Psoas muscle (tissue), 7 donors: ENCODE measurements at regions not wholly inside any gene's neighbourhood (a gene's known extent, or its start where the extent isn't known, plus 50 kb on each side); places are given as distances from the start of the nearest gene placed in this dataset.

Experiments
- ATAC-seq, 4 donors: fragments of 200-7000 bp; cut with Tn5 transposase; one replicate each; pipeline ENCODE4 v1.9.1; 2020; ENCODE audit warnings: moderate library complexity in 3 of 4, mild to moderate bottlenecking in 2 of 4
- DNase-seq, 2 donors: peaks; one replicate each; pipeline ENCODE4 v3.0.0-alpha.2; 2020
- H3K27ac ChIP-seq: fragments of 200-600 bp; one replicate; pipeline ENCODE4 v1.8.0; 2022
- H3K27me3 ChIP-seq, 3 donors: fragments of 200-600 bp in 1 of 3; one replicate each; pipeline versions ENCODE4 v1.6.1 to v1.8.0; 2013 to 2022; ENCODE audit warnings: low read length in 2 of 3, mild to moderate bottlenecking in 2 of 3, moderate library complexity in 1 of 3; ENCODE audit not compliant: insufficient read depth in 3 of 3
- H3K36me3 ChIP-seq, 2 donors: fragments of 200-600 bp in 1 of 2; one replicate each; pipeline versions ENCODE4 v1.6.1 to v1.8.0; 2013 to 2022; ENCODE audit warnings: low read depth in 1 of 2, mild to moderate bottlenecking in 1 of 2, moderate library complexity in 1 of 2; ENCODE audit not compliant: insufficient read depth in 1 of 2
- H3K4me1 ChIP-seq: fragments of 200-600 bp; one replicate; pipeline ENCODE4 v1.8.0; 2022
- H3K4me3 ChIP-seq: fragments of 200-600 bp; one replicate; pipeline ENCODE4 v1.8.0; 2022; ENCODE audit warnings: mild to moderate bottlenecking
- H3K9me3 ChIP-seq: fragments of 200-600 bp; one replicate; pipeline ENCODE4 v1.8.0; 2022
- WGBS, 3 donors: extraction: QIAGEN DNeasy Blood & Tissue Kit; methylation state at CpG; one replicate each; pipeline versions ENCODE4 v1.1.6 to v1.1.7; 2013; 5-methylcytosine and 5-hydroxymethylcytosine counted together
- intact Hi-C, 2 donors: fragments of 100-400 bp; cut with DNase I; formaldehyde crosslinking; loops; one replicate each; pipeline versions ENCODE4 v1.11.0 to v1.14.2; 2022
- TF ChIP-seq, protein P1 (sequence below): fragments of 200-600 bp; IDR thresholded peaks from one replicate; pipeline ENCODE4 v1.8.0; 2022; ENCODE audit warnings: antibody characterized with exemption
- donor health status: healthy with polysubstance abuse.
- donor health status: DM: no; HTN: no; CAD: no; lungs with moderate emphysema.
- donor health status: Bipolar disorder and iron deficiency.
- donor health status: healthy.
- donor health status: DM: yes; HTN: yes; CAD: no.
- donor health status: DM: no; HTN: no; CAD: no.
- donor health status: DM: yes; HTN: yes; CAD: no.

DNA sequence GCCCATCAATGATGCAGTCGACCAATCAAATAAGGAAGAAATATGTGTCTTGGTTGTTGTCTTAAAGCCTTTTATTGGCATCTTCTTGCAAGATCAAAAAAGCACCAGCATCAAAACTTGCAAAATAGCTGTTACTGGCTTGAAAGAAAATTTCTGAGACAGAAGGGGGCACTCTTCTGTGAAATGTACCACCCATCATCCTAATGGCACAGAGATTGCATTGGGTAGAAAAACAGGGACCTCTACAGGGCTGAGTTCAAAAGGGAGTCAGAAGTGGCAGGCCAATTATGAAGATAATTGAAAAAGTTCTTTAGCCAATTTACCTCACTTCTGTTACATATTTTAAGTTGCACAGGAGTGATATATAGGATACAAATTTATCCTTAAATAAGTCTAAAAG is 122.3 kb upstream of the GPR149 start:
- Histone ChIP-seq H3K27me3 (no peaks in the 10 kb centered on the region), H3K27ac (no peak overlapping the region), H3K36me3 (no peaks in the 10 kb centered on the region), H3K4me1 (no peaks in the 10 kb centered on the region), H3K9me3 (no peaks in the 10 kb centered on the region), H3K4me3 (no peak overlapping the region)
- WGBS, 3 donors = 15 to 32% (median 19%) methylated on average over 1 of the region's 1 CpG
- DNase-seq = no peak
- TF ChIP-seq, protein P1, sequence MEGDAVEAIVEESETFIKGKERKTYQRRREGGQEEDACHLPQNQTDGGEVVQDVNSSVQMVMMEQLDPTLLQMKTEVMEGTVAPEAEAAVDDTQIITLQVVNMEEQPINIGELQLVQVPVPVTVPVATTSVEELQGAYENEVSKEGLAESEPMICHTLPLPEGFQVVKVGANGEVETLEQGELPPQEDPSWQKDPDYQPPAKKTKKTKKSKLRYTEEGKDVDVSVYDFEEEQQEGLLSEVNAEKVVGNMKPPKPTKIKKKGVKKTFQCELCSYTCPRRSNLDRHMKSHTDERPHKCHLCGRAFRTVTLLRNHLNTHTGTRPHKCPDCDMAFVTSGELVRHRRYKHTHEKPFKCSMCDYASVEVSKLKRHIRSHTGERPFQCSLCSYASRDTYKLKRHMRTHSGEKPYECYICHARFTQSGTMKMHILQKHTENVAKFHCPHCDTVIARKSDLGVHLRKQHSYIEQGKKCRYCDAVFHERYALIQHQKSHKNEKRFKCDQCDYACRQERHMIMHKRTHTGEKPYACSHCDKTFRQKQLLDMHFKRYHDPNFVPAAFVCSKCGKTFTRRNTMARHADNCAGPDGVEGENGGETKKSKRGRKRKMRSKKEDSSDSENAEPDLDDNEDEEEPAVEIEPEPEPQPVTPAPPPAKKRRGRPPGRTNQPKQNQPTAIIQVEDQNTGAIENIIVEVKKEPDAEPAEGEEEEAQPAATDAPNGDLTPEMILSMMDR = no peak
- intact Hi-C loops = no loop called here
- ATAC-seq = no peak

DNA sequence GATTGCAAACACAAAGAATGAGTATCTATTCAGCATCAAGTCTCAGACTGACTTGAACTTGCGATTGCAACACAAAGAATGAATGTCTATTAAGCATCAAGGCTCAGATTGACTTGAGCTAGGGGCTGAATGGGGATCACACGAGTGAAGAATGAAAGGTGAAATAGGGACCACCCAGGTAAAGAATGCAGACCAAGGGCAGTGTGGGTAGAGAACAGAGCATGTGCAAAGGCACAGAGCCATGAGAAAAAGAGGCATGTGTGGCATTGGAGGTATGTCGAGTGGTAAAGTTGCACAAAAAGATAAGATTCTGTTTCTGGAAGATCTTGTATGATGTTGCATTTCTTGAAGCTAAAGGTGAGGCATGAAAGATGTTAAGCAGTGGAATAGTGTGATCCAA is 119.4 kb upstream of the GPR149 start:
- TF ChIP-seq, protein P1 = no peak
- no peaks in the 10 kb centered on the region for H3K9me3 ChIP-seq
- H3K36me3 ChIP-seq = no peaks in the 10 kb centered on the region
- no peak overlapping the region for H3K4me3 ChIP-seq
- H3K4me1 ChIP-seq = no peaks in the 10 kb centered on the region
- no peak for DNase-seq
- WGBS, 3 donors = 67 to 77% (median 69%) methylated on average over 3 of the region's 3 CpGs
- intact Hi-C loops = no loop called here
- ATAC-seq = no peak
- H3K27me3 ChIP-seq = no peaks in the 10 kb centered on the region
- no peak overlapping the region for H3K27ac ChIP-seq

DNA sequence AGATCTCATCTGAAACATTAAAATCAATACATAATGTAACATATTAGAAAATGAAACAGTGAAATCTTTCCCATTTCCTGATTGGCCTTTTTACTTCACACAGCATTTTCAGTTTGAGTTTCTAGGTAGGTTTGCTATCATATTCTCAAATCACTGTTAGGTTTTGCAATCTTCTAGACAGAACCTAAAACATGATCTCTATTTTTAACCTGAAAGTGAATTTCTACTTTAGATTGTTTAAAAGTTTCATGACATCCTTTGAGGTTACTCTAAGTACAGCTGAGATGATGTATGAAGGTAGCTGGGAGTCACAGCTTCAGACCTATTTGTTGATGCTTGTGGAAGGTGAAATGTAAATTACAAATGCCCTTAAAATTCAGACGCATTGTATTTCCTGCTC is 118.4 kb upstream of the GPR149 start:
- Histone ChIP-seq H3K4me1 (no peaks in the 10 kb centered on the region), H3K36me3 (no peaks in the 10 kb centered on the region), H3K4me3 (no peak overlapping the region), H3K27ac (no peak overlapping the region), H3K27me3 (no peaks in the 10 kb centered on the region), H3K9me3 (no peaks in the 10 kb centered on the region)
- DNase-seq (no peak), ATAC-seq (no peak)
- whole genome bisulfite sequencing, 3 donors = 67 to 77% (median 68%) methylated on average over 1 of the region's 1 CpG
- TF ChIP-seq, protein P1 = no peak
- intact Hi-C loops = no loop called here

DNA sequence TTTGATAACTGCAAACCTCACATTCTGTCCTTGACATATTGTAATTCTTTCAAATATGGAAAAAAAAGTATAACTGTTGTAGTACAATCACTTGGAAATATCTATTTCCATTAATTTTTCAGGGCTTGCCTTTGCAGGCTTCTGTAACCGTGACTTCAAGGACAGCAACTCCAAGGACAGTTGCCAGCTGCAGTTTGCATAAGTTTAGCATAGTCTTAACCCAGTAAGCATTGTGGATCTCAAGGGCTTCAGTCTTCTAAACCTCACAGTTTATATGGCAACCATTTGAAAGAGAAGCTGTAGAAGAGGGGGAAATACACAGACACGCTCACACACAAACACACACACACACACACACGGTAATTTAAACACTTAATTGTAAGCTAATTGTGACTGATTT is 112.8 kb upstream of the GPR149 start:
- ATAC-seq (no peak), DNase-seq (no peak)
- Histone ChIP-seq H3K4me1 (no peaks in the 10 kb centered on the region), H3K36me3 (no peaks in the 10 kb centered on the region), H3K27ac (no peak overlapping the region), H3K27me3 (no peaks in the 10 kb centered on the region), H3K4me3 (no peak overlapping the region), H3K9me3 (no peaks in the 10 kb centered on the region)
- WGBS, 3 donors = 71 to 79% (median 75%) methylated on average over 3 of the region's 3 CpGs
- intact Hi-C loops = no loop called here
- TF ChIP-seq, protein P1 = no peak

DNA sequence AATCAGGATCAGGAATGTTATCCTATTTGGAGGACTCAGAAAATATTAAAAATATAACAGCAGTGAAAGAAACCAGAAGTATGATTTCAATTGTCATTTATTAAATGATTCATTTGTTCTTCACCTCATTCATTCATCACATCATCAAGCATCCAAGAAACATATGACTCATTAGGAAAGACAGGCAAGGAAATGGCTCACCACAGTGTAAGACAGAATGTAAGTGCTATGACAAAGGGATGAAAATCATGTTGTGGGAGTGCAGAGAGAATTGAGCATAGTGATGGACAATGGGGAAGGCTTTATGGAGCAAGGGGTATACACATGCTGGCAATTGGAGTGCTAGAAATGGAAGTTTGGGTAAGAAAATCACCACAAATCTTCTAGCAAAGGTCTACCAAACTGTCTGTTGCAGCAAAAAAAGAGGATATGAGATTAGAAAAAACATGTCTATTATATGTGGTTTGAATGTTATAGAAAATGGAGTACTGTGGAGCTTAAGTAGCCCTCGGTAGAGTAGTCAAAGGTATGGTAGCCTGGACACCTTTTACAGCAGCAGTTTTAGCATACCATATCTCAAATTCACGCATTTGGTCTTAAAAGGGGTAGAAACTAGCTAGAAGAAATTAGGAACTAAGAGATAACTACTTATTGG is 111.1 kb upstream of the GPR149 start:
- no peak for ATAC-seq
- H3K4me3 ChIP-seq = no peak overlapping the region
- no peaks in the 10 kb centered on the region for H3K36me3 ChIP-seq
- no peaks in the 10 kb centered on the region for H3K4me1 ChIP-seq
- TF ChIP-seq, protein P1 = no peak
- no peak for DNase-seq
- WGBS, 3 donors = 70 to 81% (median 75%) methylated on average over 2 of the region's 2 CpGs
- H3K27me3 ChIP-seq = no peaks in the 10 kb centered on the region
- no peaks in the 10 kb centered on the region for H3K9me3 ChIP-seq
- intact Hi-C loops = no loop called here
- no peak overlapping the region for H3K27ac ChIP-seq
